PC-3 (cell line): ENCODE measurements at regions not wholly inside any gene's neighbourhood (a gene's known extent, or its start where the extent isn't known, plus 50 kb on each side); places are given as distances from the start of the nearest gene placed in this dataset.

Experiments
- ATAC-seq: fragments of 200-7000 bp; cut with Tn5 transposase; 2 replicates; pipeline ENCODE4 v1.9.1; 2020; ENCODE audit warnings: mild to moderate bottlenecking, moderate library complexity
- BruUV-seq: library from RNA; stranded (reverse); fragments of 400-500 nt; replicated peaks from 2 replicates; lab custom pipeline; 2021; lab: Mats Ljungman, UMichigan
- CTCF ChIA-PET: fragments of 300-600 bp; sonication (Branson Sonifier 250); formaldehyde crosslinking; loops from one replicate; lab custom pipeline; 2022; ENCODE audit warnings: antibody characterized with exemption; lab: Charles Lee
- POLR2A ChIA-PET: fragments of 300-600 bp; sonication (Branson Sonifier 250); formaldehyde crosslinking; loops from one replicate; lab custom pipeline; 2022; ENCODE audit warnings: antibody characterized with exemption; ENCODE audit not compliant: unreplicated experiment; lab: Charles Lee
- DNase-seq: peaks from one replicate; pipeline ENCODE4 v3.0.0-alpha.2; 2015
- H2AFZ ChIP-seq: fragments of 300-600 bp; sonication (generic); 2 replicates; pipeline ENCODE4 v1.6.0; 2016; ENCODE audit warnings: antibody characterized with exemption, low read length
- H3F3A ChIP-seq: fragments of 300-600 bp; sonication (generic); one replicate; pipeline ENCODE4 v1.6.0; 2017; ENCODE audit warnings: antibody characterized with exemption, low read length, control low read depth, mild to moderate bottlenecking; ENCODE audit not compliant: unreplicated experiment
- H3K27ac ChIP-seq: fragments of 300-600 bp; sonication (generic); 2 replicates; pipeline ENCODE4 v1.5.1; 2016; ENCODE audit warnings: mild to moderate bottlenecking, low read length
- H3K27me3 ChIP-seq: fragments of 300-600 bp; sonication (generic); 2 replicates; pipeline ENCODE4 v1.6.1; 2016; ENCODE audit warnings: low read length, mixed read lengths
- H3K36me3 ChIP-seq: fragments of 300-600 bp; sonication (generic); 2 replicates; pipeline ENCODE4 v1.6.1; 2016; ENCODE audit warnings: low read depth, mixed run types, low read length, mixed read lengths
- H3K4me1 ChIP-seq: fragments of 300-600 bp; sonication (generic); 2 replicates; pipeline ENCODE4 v1.5.1; 2016; ENCODE audit warnings: low read length; ENCODE audit not compliant: insufficient read depth
- H3K4me2 ChIP-seq: fragments of 300-600 bp; sonication (generic); 2 replicates; pipeline ENCODE4 v1.6.0; 2016; ENCODE audit warnings: low read length
- H3K4me3 ChIP-seq: fragments of 300-600 bp; sonication (generic); 2 replicates; pipeline ENCODE4 v1.5.1; 2016; ENCODE audit warnings: mild to moderate bottlenecking, low read length, mixed read lengths
- H3K79me2 ChIP-seq: fragments of 300-600 bp; sonication (generic); 2 replicates; pipeline ENCODE4 v1.6.1; 2017; ENCODE audit warnings: low read length, mixed read lengths
- H3K9ac ChIP-seq: fragments of 300-600 bp; sonication (generic); 2 replicates; pipeline ENCODE4 v1.6.0; 2016; ENCODE audit warnings: mild to moderate bottlenecking, low read length
- H3K9me2 ChIP-seq: fragments of 300-600 bp; sonication (generic); replicated peaks from 2 replicates; pipeline ENCODE4 v1.6.1; 2016; ENCODE audit warnings: mixed run types, low read length, mixed read lengths
- H3K9me3 ChIP-seq: fragments of 300-600 bp; sonication (generic); 2 replicates; pipeline ENCODE4 v1.6.1; 2016; ENCODE audit warnings: low read length, mixed read lengths
- H4K20me1 ChIP-seq: fragments of 300-600 bp; sonication (generic); 2 replicates; pipeline ENCODE4 v1.6.1; 2016; ENCODE audit warnings: low read length, mixed read lengths
- EZH2 ChIP-seq: fragments of 300-600 bp; sonication (generic); IDR thresholded peaks from one replicate; pipeline ENCODE4 v1.6.1; 2017; ENCODE audit warnings: antibody characterized with exemption, mild to moderate bottlenecking, low read length; ENCODE audit not compliant: unreplicated experiment
- EZH2phosphoT487 ChIP-seq: fragments of 300-600 bp; sonication (generic); IDR thresholded peaks from 2 replicates; pipeline ENCODE4 v1.6.1; 2018; ENCODE audit warnings: mild to moderate bottlenecking, antibody characterized with exemption, low read length, borderline replicate concordance
- intact Hi-C: fragments of 100-400 bp; cut with micrococcal nuclease; formaldehyde crosslinking; loops from 2 replicates; pipeline ENCODE4 v1.9.0; 2023
- TF ChIP-seq, protein P1 (sequence below): fragments of 300-600 bp; sonication (generic); conservative IDR thresholded peaks from 2 replicates; pipeline ENCODE4 v1.5.1; 2017; ENCODE audit warnings: antibody characterized with exemption, low read depth, mild to moderate bottlenecking, low read length

DNA sequence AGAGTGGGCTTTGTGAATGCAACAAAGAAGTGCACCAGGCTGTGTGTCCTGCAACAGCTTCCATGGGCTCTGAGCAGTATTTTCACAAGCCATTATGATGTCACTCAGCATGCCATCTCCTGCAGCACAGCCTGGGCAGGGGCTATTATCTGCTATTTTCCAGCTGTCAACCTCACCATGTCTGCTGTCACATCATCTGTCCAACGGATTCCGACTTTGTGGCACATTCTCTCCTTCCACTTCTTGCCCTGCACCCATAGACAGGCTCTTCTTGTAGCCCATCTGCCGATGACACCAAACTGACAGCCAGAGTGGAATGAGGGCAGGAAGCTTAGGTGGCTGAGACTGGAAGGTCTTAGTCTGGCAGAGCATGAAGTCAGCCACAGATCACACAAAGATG lies 691.9 kb downstream of the NTRK3 start:
- Histone ChIP-seq H3K9ac (no peak overlapping the region), H4K20me1 (no peaks in the 10 kb centered on the region), H3F3A (no peaks in the 10 kb centered on the region), H3K27me3 (no peaks in the 10 kb centered on the region), H3K4me3 (no peak overlapping the region), H3K9me3 (no peaks in the 10 kb centered on the region), H3K4me1 (peaks cover under 1% of the 10 kb centered on the region; the same call in 1 of the 2 replicates), H3K9me2 (no peaks in the 10 kb centered on the region), H3K4me2 (no peak overlapping the region), H3K36me3 (no peaks in the 10 kb centered on the region), H2AFZ (no peak overlapping the region), H3K79me2 (no peaks in the 10 kb centered on the region), H3K27ac (no peak overlapping the region)
- no TSS peak for BruUV-seq
- DNase-seq (no peak), ATAC-seq (no peak)
- ChIA-PET POLR2A (no interaction called here), CTCF (no interaction called here)
- intact Hi-C loops, result no loop called here
- TF ChIP-seq, protein P1, sequence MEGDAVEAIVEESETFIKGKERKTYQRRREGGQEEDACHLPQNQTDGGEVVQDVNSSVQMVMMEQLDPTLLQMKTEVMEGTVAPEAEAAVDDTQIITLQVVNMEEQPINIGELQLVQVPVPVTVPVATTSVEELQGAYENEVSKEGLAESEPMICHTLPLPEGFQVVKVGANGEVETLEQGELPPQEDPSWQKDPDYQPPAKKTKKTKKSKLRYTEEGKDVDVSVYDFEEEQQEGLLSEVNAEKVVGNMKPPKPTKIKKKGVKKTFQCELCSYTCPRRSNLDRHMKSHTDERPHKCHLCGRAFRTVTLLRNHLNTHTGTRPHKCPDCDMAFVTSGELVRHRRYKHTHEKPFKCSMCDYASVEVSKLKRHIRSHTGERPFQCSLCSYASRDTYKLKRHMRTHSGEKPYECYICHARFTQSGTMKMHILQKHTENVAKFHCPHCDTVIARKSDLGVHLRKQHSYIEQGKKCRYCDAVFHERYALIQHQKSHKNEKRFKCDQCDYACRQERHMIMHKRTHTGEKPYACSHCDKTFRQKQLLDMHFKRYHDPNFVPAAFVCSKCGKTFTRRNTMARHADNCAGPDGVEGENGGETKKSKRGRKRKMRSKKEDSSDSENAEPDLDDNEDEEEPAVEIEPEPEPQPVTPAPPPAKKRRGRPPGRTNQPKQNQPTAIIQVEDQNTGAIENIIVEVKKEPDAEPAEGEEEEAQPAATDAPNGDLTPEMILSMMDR, result no peak
- TF ChIP-seq EZH2phosphoT487, result no peak
- no peak for TF ChIP-seq EZH2

DNA sequence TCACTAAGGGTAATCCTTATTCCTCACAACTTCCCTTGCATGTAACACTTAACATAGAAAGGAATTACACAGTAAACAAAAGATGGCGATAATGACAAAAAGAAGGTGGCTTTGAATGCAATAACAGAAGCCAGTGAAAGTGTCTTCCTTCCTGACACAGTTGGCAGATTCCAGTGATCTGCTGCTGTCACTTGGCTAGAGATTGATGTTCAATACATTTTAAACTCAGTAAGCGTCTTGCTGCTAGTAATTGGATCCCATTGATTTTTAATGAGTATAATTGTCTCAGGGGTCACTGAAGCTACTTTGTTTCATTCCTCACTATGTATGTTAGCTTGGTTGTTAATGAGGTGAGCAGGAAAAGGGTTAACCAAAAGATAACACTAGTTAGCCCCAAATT lies 692.7 kb downstream of the NTRK3 start:
- no peaks in the 10 kb centered on the region for H3K79me2 ChIP-seq
- no peak overlapping the region for H3K4me3 ChIP-seq
- no peaks in the 10 kb centered on the region for H3K9me2 ChIP-seq
- no peaks in the 10 kb centered on the region for H3K36me3 ChIP-seq
- no peak overlapping the region for H3K4me2 ChIP-seq
- ATAC-seq (no peak), DNase-seq (no peak)
- H3K9me3 ChIP-seq, result no peaks in the 10 kb centered on the region
- intact Hi-C loops, result no loop called here
- no peaks in the 10 kb centered on the region for H3K27me3 ChIP-seq
- ChIA-PET POLR2A (no interaction called here), CTCF (no interaction called here)
- H2AFZ ChIP-seq, result no peak overlapping the region
- BruUV-seq, result no TSS peak
- H3K27ac ChIP-seq, result no peak overlapping the region
- H3F3A ChIP-seq, result no peaks in the 10 kb centered on the region
- H3K4me1 ChIP-seq, result no peaks in the 10 kb centered on the region
- no peaks in the 10 kb centered on the region for H4K20me1 ChIP-seq
- TF ChIP-seq, protein P1, result no peak
- TF ChIP-seq EZH2, result no peak
- TF ChIP-seq EZH2phosphoT487, result no peak
- no peak overlapping the region for H3K9ac ChIP-seq

DNA sequence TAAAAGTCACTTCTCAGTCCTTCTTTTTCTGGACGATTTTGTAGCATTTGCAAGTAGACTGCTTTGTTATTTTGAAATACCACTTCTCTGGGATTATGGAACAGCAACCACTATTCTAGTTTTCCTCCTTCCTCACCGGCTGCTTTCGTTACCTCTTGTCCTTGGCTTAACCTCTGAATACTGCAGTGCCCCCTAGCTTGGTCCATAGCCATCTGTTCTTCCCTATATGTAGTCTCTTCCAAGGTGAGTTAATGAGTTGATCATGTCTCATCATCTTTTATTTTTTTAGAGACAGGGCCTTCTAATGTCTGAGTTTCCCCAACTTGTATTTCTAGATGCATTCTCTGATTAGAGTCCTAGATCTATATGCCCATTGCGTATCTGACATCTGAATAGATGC lies 694.3 kb downstream of the NTRK3 start:
- H4K20me1 ChIP-seq, result no peaks in the 10 kb centered on the region
- no peaks in the 10 kb centered on the region for H3K9me3 ChIP-seq
- ChIA-PET CTCF (no interaction called here), POLR2A (no interaction called here)
- no peaks in the 10 kb centered on the region for H3F3A ChIP-seq
- no peak overlapping the region for H3K4me3 ChIP-seq
- H3K9ac ChIP-seq, result no peak overlapping the region
- intact Hi-C loops, result no loop called here
- H3K79me2 ChIP-seq, result no peaks in the 10 kb centered on the region
- H2AFZ ChIP-seq, result no peak overlapping the region
- no peaks in the 10 kb centered on the region for H3K36me3 ChIP-seq
- no peaks in the 10 kb centered on the region for H3K27me3 ChIP-seq
- no TSS peak for BruUV-seq
- H3K4me1 ChIP-seq, result peaks cover 6% of the 10 kb centered on the region; the same call in 1 of the 2 replicates
- ATAC-seq (no peak), DNase-seq (no peak)
- no peaks in the 10 kb centered on the region for H3K9me2 ChIP-seq
- H3K27ac ChIP-seq, result no peak overlapping the region
- TF ChIP-seq EZH2 (no peak), EZH2phosphoT487 (no peak)
- TF ChIP-seq, protein P1, result no peak
- no peak overlapping the region for H3K4me2 ChIP-seq
